HG03095 (cell line): ENCODE measurements at regions not wholly inside any gene's neighbourhood (a gene's known extent, or its start where the extent isn't known, plus 50 kb on each side); places are given as distances from the start of the nearest gene placed in this dataset.

Source experiments
- ATAC-seq: cut with Tn5 transposase; IDR thresholded peaks from one replicate; pipeline ENCODE4 v1.9.1; 2021; ENCODE audit warnings: moderate library complexity; ENCODE audit not compliant: unreplicated experiment

- no peak for ATAC-seq
Observed at GRCh38 chr2:75288760-75289159, 89.4 kb upstream of the TACR1 start.

- no peak for ATAC-seq
Observed at GRCh38 chr2:75287624-75288316, 88.5 kb upstream of the TACR1 start.

GRCh38 chr2:75284345-75284744, 85.0 kb upstream of the TACR1 start:
- no peak for ATAC-seq

- ATAC-seq: no peak
Observed at GRCh38 chr2:75278821-75279379, 79.6 kb upstream of the TACR1 start.

GRCh38 chr2:75278314-75278713, 79.0 kb upstream of the TACR1 start:
- no peak for ATAC-seq

GRCh38 chr2:75277111-75277510, 77.8 kb upstream of the TACR1 start:
- ATAC-seq: no peak

- no peak for ATAC-seq
Observed at GRCh38 chr2:75276093-75277029, 77.0 kb upstream of the TACR1 start.

GRCh38 chr2:75274936-75275335, 75.6 kb upstream of the TACR1 start:
- no peak for ATAC-seq

- ATAC-seq: no peak
Observed at GRCh38 chr2:75268112-75268511, 68.8 kb upstream of the TACR1 start.

GRCh38 chr2:75261923-75262322, 62.6 kb upstream of the TACR1 start:
- no peak for ATAC-seq

- no peak for ATAC-seq
Observed at GRCh38 chr2:75260946-75261345, 61.6 kb upstream of the TACR1 start.

GRCh38 chr2:75258620-75259019, 59.3 kb upstream of the TACR1 start:
- ATAC-seq: no peak

GRCh38 chr2:75256485-75256884, 57.2 kb upstream of the TACR1 start:
- ATAC-seq: no peak

- no peak for ATAC-seq
Observed at GRCh38 chr2:75253526-75253925, 54.2 kb upstream of the TACR1 start.

GRCh38 chr2:75251896-75252295, 52.6 kb upstream of the TACR1 start:
- no peak for ATAC-seq
